ENCODE measurements at regions not wholly inside any gene's neighbourhood (a gene's known extent, or its start where the extent isn't known, plus 50 kb on each side); places are given as distances from the start of the nearest gene placed in this dataset.

DNA sequence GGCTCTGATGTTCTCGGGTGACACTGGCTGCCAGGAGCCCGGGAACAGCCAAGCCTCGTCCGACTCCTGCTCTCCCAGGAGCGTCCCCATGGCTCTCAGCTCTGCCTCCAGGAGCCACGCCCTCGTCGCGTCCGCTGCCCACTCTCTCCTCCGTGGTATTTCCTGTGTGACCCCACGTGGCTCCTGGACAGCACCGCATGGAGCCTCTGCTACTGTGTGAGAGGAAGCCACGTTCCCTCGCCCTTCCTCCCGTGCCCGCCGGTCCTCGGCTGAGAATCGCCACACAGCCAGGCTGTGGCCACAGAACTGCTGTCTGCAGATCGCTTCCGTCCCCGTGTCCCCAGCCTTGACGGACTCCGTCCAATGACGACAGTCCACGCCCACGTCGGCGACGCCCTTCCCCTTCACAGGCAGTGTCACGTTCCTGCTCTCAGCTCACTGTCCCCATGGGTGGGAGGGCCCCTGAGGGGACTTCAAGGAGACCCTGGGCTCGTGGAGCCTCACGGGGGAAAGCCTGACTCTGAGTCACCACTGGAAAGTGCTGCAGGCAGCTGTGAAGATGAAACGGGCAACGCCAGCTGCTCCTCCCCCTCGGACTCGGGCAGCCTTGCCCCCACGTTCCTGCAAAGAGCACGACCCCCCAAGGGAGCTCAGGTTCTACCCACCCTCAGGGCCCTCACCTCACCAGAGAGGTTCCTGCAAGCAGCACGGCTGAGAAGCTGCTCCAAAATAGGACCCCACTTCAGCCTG lies 458.5 kb downstream of the BRD1 start:
- TF ChIP-seq EZH2phosphoT487 (conservative IDR thresholded peaks at IDR 0.05; ENCODE audit: low read length): no peak
- no peak for TF ChIP-seq CTCF (IDR thresholded peaks at IDR 0.05; ENCODE audit: insufficient read depth, low read length, poor library complexity, severe bottlenecking)
- no peaks in the 10 kb centered on the region for H3K27me3 ChIP-seq (ENCODE audit: low read length)
- H3K9ac ChIP-seq (ENCODE audit: low read length): no peak overlapping the region
- H3K9me2 ChIP-seq (replicated peaks; ENCODE audit: insufficient read depth, low read length): no peaks in the 10 kb centered on the region
- no peaks in the 10 kb centered on the region for H3K9me3 ChIP-seq (ENCODE audit: insufficient read depth, low read length)
- no peak overlapping the region for H2AFZ ChIP-seq (ENCODE audit: low read depth, low read length, severe bottlenecking)
- no peak overlapping the region for H3K4me2 ChIP-seq (ENCODE audit: low read depth, low read length, poor library complexity, severe bottlenecking)
- H3K36me3 ChIP-seq (ENCODE audit: low read length): no peaks in the 10 kb centered on the region
- no peaks in the 10 kb centered on the region for H3F3A ChIP-seq (ENCODE audit: insufficient read depth)
- no peak overlapping the region for H3K4me3 ChIP-seq (ENCODE audit: insufficient read depth, low read length, poor library complexity, severe bottlenecking)
- no peaks in the 10 kb centered on the region for H4K20me1 ChIP-seq (ENCODE audit: low read depth, low read length)
- no peak overlapping the region for H3K27ac ChIP-seq (ENCODE audit: low read depth, low read length)
- no peaks in the 10 kb centered on the region for H3K79me2 ChIP-seq (ENCODE audit: insufficient read depth, low read length)

DNA sequence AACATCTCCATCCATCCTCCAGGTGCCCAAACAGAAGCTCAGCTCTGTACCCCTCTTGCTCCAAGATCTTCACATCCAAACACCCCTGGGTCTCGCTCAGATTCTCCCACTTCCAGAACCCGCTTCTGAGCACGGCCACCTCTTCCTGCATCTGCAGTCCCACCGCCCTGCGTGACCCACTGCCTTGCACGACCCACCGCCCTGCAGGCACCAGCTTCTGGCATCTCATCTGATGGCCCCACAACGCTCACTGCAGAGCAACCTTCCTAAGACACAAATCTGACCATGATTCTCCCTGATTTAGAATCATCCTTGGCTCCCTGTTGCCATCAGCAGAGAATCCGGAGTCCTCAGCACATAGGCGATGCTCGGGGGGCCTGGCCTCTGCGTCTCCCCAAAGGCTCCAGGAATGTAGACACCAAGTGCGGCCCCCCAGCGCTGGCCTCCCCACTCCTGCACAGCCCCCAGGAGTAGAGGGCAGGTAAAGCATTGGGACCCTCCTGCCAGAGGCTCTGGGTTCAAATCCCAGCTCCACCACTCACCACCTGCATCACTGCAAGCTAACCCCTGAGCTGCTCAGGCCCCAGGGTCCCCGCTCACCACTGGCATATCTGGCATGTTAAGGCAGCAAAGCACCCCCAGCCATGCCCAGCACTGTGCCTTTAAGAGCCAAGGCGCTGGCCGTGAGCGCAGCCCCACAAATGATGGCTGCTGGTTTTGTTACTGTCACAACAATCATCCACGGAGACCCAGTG lies 459.3 kb downstream of the BRD1 start:
- no peaks in the 10 kb centered on the region for H3K9me3 ChIP-seq (ENCODE audit: insufficient read depth, low read length)
- no peak overlapping the region for H3K9ac ChIP-seq (ENCODE audit: low read length)
- H3K36me3 ChIP-seq (ENCODE audit: low read length): no peaks in the 10 kb centered on the region
- H3K9me2 ChIP-seq (replicated peaks; ENCODE audit: insufficient read depth, low read length): no peaks in the 10 kb centered on the region
- H3K27ac ChIP-seq (ENCODE audit: low read depth, low read length): no peak overlapping the region
- H3K27me3 ChIP-seq (ENCODE audit: low read length): no peaks in the 10 kb centered on the region
- H3K79me2 ChIP-seq (ENCODE audit: insufficient read depth, low read length): no peaks in the 10 kb centered on the region
- TF ChIP-seq CTCF (IDR thresholded peaks at IDR 0.05; ENCODE audit: insufficient read depth, low read length, poor library complexity, severe bottlenecking): no peak
- TF ChIP-seq EZH2phosphoT487 (conservative IDR thresholded peaks at IDR 0.05; ENCODE audit: low read length): no peak
- no peaks in the 10 kb centered on the region for H3F3A ChIP-seq (ENCODE audit: insufficient read depth)
- no peaks in the 10 kb centered on the region for H4K20me1 ChIP-seq (ENCODE audit: low read depth, low read length)
- H3K4me2 ChIP-seq (ENCODE audit: low read depth, low read length, poor library complexity, severe bottlenecking): no peak overlapping the region
- no peak overlapping the region for H3K4me3 ChIP-seq (ENCODE audit: insufficient read depth, low read length, poor library complexity, severe bottlenecking)
- H2AFZ ChIP-seq (ENCODE audit: low read depth, low read length, severe bottlenecking): no peak overlapping the region

DNA sequence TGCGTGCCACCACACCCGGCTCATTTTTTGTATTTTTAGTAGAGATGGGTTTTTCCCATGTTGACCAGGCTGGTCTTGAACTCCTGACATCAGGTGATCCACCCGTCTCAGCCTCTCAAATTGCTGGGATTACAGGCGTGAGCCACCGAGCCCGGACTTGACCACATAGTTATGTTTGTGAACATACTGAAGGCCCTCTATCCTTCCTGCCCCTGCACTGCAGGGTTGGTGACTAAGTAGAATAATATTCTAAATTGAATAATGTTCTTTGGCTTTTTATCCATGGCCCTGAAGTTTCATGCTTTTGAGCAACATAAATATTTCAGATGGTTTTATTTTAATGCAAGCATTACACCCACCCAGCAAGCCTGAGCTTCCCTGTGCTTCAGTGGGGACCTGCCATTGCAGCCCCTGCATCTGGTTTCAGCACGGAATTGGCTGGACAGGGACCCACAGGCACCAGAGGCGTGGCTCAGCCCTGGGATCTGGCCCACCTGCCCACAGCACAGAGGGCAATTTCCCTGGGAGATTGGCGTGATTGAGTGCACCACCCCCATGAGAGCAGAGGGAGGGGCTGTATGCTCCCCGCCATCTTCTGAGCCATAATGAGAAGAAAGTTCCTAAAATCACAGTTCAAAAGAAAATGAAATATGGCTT lies 460.5 kb downstream of the BRD1 start:
- Histone ChIP-seq H4K20me1 (ENCODE audit: low read depth, low read length) (no peaks in the 10 kb centered on the region), H3K9me3 (ENCODE audit: insufficient read depth, low read length) (no peaks in the 10 kb centered on the region), H3K9me2 (replicated peaks; ENCODE audit: insufficient read depth, low read length) (no peaks in the 10 kb centered on the region), H3K36me3 (ENCODE audit: low read length) (no peaks in the 10 kb centered on the region), H3K9ac (ENCODE audit: low read length) (no peak overlapping the region), H3K4me2 (ENCODE audit: low read depth, low read length, poor library complexity, severe bottlenecking) (no peak overlapping the region), H3K79me2 (ENCODE audit: insufficient read depth, low read length) (no peaks in the 10 kb centered on the region), H3K27me3 (ENCODE audit: low read length) (no peaks in the 10 kb centered on the region), H2AFZ (ENCODE audit: low read depth, low read length, severe bottlenecking) (no peak overlapping the region), H3K27ac (ENCODE audit: low read depth, low read length) (no peak overlapping the region), H3F3A (ENCODE audit: insufficient read depth) (no peaks in the 10 kb centered on the region), H3K4me3 (ENCODE audit: insufficient read depth, low read length, poor library complexity, severe bottlenecking) (no peak overlapping the region)
- TF ChIP-seq EZH2phosphoT487 (conservative IDR thresholded peaks at IDR 0.05; ENCODE audit: low read length) (no peak), CTCF (IDR thresholded peaks at IDR 0.05; ENCODE audit: insufficient read depth, low read length, poor library complexity, severe bottlenecking) (no peak)
